KBM-7 (cell line): ENCODE measurements at regions not wholly inside any gene's neighbourhood (a gene's known extent, or its start where the extent isn't known, plus 50 kb on each side); places are given as distances from the start of the nearest gene placed in this dataset.
"Not testable (repeated sequence)": the region's sequence is repeated elsewhere in the genome, so short reads cannot be mapped to it uniquely, and the experiment has no call there.

Source experiments
- DNase-seq: peaks from one replicate; pipeline ENCODE4 v3.0.0-alpha.2; 2015
- in situ Hi-C: fragments of 300-500 bp; cut with MboI; formaldehyde crosslinking; loops from 2 replicates; pipeline ENCODE4 v1.14.3; 2020; ENCODE audit warnings: low sequenced_read_pairs, low pct_unique_long_range_greater_than_20kb, mixed read lengths

GRCh38 chrX:790783-791360 lies 160.3 kb downstream of the SHOX start:
- in situ Hi-C loops: no loop called here
- no peak for DNase-seq

- in situ Hi-C loops: no loop called here
- no peak for DNase-seq
Observed at GRCh38 chrX:790041-790506, 159.5 kb downstream of the SHOX start.

GRCh38 chrX:789096-789495 lies 158.5 kb downstream of the SHOX start:
- in situ Hi-C loops: no loop called here
- no peak for DNase-seq

- no peak for DNase-seq
- in situ Hi-C loops: no loop called here
Observed at GRCh38 chrX:786441-786881, 155.9 kb downstream of the SHOX start.

- no peak for DNase-seq
- in situ Hi-C loops: no loop called here
Observed at GRCh38 chrX:784829-785228, 154.2 kb downstream of the SHOX start.

- in situ Hi-C loops: no loop called here
Observed at GRCh38 chrX:781224-782204, 150.9 kb downstream of the SHOX start.

GRCh38 chrX:776529-777230 lies 146.1 kb downstream of the SHOX start:
- in situ Hi-C loops: no loop called here
- no peak for DNase-seq

More at GRCh38 chrX:781224-782204, 150.9 kb downstream of the SHOX start:
- no peak for DNase-seq

- DNase-seq: no peak
- in situ Hi-C loops: no loop called here
Observed at GRCh38 chrX:776061-776460, 145.5 kb downstream of the SHOX start.

- DNase-seq: no peak
- in situ Hi-C loops: no loop called here
Observed at GRCh38 chrX:774536-774935, 143.9 kb downstream of the SHOX start.

GRCh38 chrX:773292-774025 lies 142.9 kb downstream of the SHOX start:
- no peak for DNase-seq
- in situ Hi-C loops: no loop called here

- in situ Hi-C loops: no loop called here
- DNase-seq: no peak
Observed at GRCh38 chrX:771536-771935, 140.9 kb downstream of the SHOX start.

GRCh38 chrX:769796-770195 lies 139.2 kb downstream of the SHOX start:
- no peak for DNase-seq
- in situ Hi-C loops: no loop called here

GRCh38 chrX:768596-768995 lies 138.0 kb downstream of the SHOX start:
- in situ Hi-C loops: no loop called here
- no peak for DNase-seq

- in situ Hi-C loops: no loop called here
- DNase-seq: no peak
Observed at GRCh38 chrX:758917-759316, 128.3 kb downstream of the SHOX start.

GRCh38 chrX:750812-751211 lies 120.2 kb downstream of the SHOX start:
- no peak for DNase-seq

GRCh38 chrX:750263-750662 lies 119.7 kb downstream of the SHOX start:
- DNase-seq: peak; percentile 49
- in situ Hi-C loops: no loop called here

More at GRCh38 chrX:750812-751211, 120.2 kb downstream of the SHOX start:
- in situ Hi-C loops: no loop called here

GRCh38 chrX:747176-747575 lies 116.6 kb downstream of the SHOX start:
- no peak for DNase-seq
- in situ Hi-C loops: no loop called here

GRCh38 chrX:739611-740010 lies 109.0 kb downstream of the SHOX start:
- in situ Hi-C loops: no loop called here
- DNase-seq: no peak

GRCh38 chrX:737021-737420 lies 106.4 kb downstream of the SHOX start:
- in situ Hi-C loops, DNase-seq: not testable (repeated sequence)
